HG03439 (cell line): ENCODE measurements at regions not wholly inside any gene's neighbourhood (a gene's known extent, or its start where the extent isn't known, plus 50 kb on each side); places are given as distances from the start of the nearest gene placed in this dataset.

ENCODE experiments used
- ATAC-seq: cut with Tn5 transposase; IDR thresholded peaks from one replicate; pipeline ENCODE4 v1.9.1; 2021; ENCODE audit warnings: mild to moderate bottlenecking, moderate library complexity; ENCODE audit not compliant: unreplicated experiment

GRCh38 chrX:39613482-39613995 lies 484.2 kb downstream of the BCOR start:
- peak; percentile 17 for ATAC-seq

- peak; percentile 66 for ATAC-seq
Observed at GRCh38 chrX:39613997-39614679, 483.6 kb downstream of the BCOR start.

- no peak for ATAC-seq
Observed at GRCh38 chrX:39614680-39614998, 483.1 kb downstream of the BCOR start.

GRCh38 chrX:39616098-39616729 lies 481.5 kb downstream of the BCOR start:
- no peak for ATAC-seq

- no peak for ATAC-seq
Observed at GRCh38 chrX:39616731-39617130, 481.0 kb downstream of the BCOR start.

GRCh38 chrX:39618178-39618577 lies 479.6 kb downstream of the BCOR start:
- no peak for ATAC-seq

GRCh38 chrX:39619182-39620009 lies 478.4 kb downstream of the BCOR start:
- no peak for ATAC-seq

GRCh38 chrX:39624166-39624565 lies 473.6 kb downstream of the BCOR start:
- no peak for ATAC-seq

- no peak for ATAC-seq
Observed at GRCh38 chrX:39625810-39626209, 471.9 kb downstream of the BCOR start.

- ATAC-seq, result no peak
Observed at GRCh38 chrX:39626749-39627148, 471.0 kb downstream of the BCOR start.

- ATAC-seq, result no peak
Observed at GRCh38 chrX:39627257-39627656, 470.5 kb downstream of the BCOR start.

- ATAC-seq, result no peak
Observed at GRCh38 chrX:39629001-39629400, 468.8 kb downstream of the BCOR start.

GRCh38 chrX:39630344-39630743 lies 467.4 kb downstream of the BCOR start:
- no peak for ATAC-seq

GRCh38 chrX:39631276-39632229 lies 466.2 kb downstream of the BCOR start:
- ATAC-seq, result no peak

GRCh38 chrX:39633293-39633692 lies 464.5 kb downstream of the BCOR start:
- no peak for ATAC-seq

GRCh38 chrX:39636481-39636880 lies 461.3 kb downstream of the BCOR start:
- no peak for ATAC-seq

- ATAC-seq, result no peak
Observed at GRCh38 chrX:39638526-39638925, 459.2 kb downstream of the BCOR start.

GRCh38 chrX:39639871-39640270 lies 457.9 kb downstream of the BCOR start:
- ATAC-seq, result no peak

GRCh38 chrX:39640866-39641265 lies 456.9 kb downstream of the BCOR start:
- ATAC-seq, result no peak

GRCh38 chrX:39642071-39642470 lies 455.7 kb downstream of the BCOR start:
- ATAC-seq, result no peak

- ATAC-seq, result no peak
Observed at GRCh38 chrX:39643550-39643949, 454.2 kb downstream of the BCOR start.
